ENCODE measurements at regions not wholly inside any gene's neighbourhood (a gene's known extent, or its start where the extent isn't known, plus 50 kb on each side); places are given as distances from the start of the nearest gene placed in this dataset.
"Not testable (repeated sequence)": the region's sequence is repeated elsewhere in the genome, so short reads cannot be mapped to it uniquely, and the experiment has no call there.

DNA sequence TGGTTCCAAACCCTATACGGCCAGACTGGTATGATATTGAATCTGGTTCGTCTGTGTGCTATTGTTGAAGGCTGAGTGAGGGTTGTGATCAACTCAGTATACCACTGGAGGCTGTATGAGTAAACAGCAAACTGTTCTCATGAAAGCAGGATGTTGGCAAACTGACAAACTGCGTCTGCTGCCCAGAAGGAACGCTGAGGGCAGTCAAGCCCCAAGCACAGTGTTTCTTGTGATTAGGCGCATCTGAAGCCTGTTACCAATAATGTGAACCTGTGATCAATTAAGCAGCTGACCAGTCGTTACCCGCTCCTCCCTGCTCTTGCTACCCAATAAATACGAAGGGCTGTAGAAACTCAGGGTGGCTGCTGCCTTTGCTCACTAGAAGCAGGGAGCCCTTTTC is 90.0 kb upstream of the METAP2 start:
- TF ChIP-seq POLR2A (IDR thresholded peaks at IDR 0.05; ENCODE audit: low read length); GATA1 (IDR thresholded peaks at IDR 0.05; ENCODE audit: low read depth, low read length): not testable (repeated sequence)
